DND-41 (cell line): ENCODE measurements at regions not wholly inside any gene's neighbourhood (a gene's known extent, or its start where the extent isn't known, plus 50 kb on each side); places are given as distances from the start of the nearest gene placed in this dataset.

Experiments used
- ATAC-seq: fragments of 200-7000 bp; cut with Tn5 transposase; 3 replicates; pipeline ENCODE4 v1.9.1; 2021; ENCODE audit warnings: low read depth; ENCODE audit not compliant: insufficient read depth
- DNase-seq: peaks from one replicate; pipeline ENCODE4 v3.0.0-alpha.2; 2020
- H2AFZ ChIP-seq: 2 replicates; pipeline ENCODE4 v1.6.0; 2012; ENCODE audit warnings: low read depth, low read length
- H3K27ac ChIP-seq: 2 replicates; pipeline ENCODE4 v1.5.1; 2012; ENCODE audit warnings: low read length, inconsistent platforms
- H3K27me3 ChIP-seq: fragments of 200-600 bp; sonication (generic); 2 replicates; pipeline ENCODE4 v1.6.0; 2012; ENCODE audit warnings: low read length, mild to moderate bottlenecking, inconsistent platforms; ENCODE audit not compliant: insufficient read depth, poor library complexity
- H3K36me3 ChIP-seq: 2 replicates; pipeline ENCODE4 v1.5.1; 2012; ENCODE audit warnings: low read length, inconsistent platforms; ENCODE audit not compliant: insufficient read depth
- H3K4me1 ChIP-seq: 2 replicates; pipeline ENCODE4 v1.5.1; 2012; ENCODE audit warnings: mild to moderate bottlenecking, low read length; ENCODE audit not compliant: insufficient read depth
- H3K4me2 ChIP-seq: 2 replicates; pipeline ENCODE4 v1.6.0; 2012; ENCODE audit warnings: mild to moderate bottlenecking, moderate library complexity, low read length, inconsistent platforms; ENCODE audit not compliant: insufficient read depth
- H3K4me3 ChIP-seq, 2 experiments: fragments of 200-600 bp in 1 of 2; shearing (Covaris generic) in 1 of 2; 2 replicates each; pipeline ENCODE4 v1.5.1; 2012 to 2016; ENCODE audit warnings: inconsistent platforms in 2 of 2, low read length in 2 of 2, mild to moderate bottlenecking in 2 of 2, low read depth in 1 of 2, moderate library complexity in 1 of 2
- H3K79me2 ChIP-seq: 2 replicates; pipeline ENCODE4 v1.6.0; 2012; ENCODE audit warnings: low read length, inconsistent platforms; ENCODE audit not compliant: insufficient read depth
- H3K9ac ChIP-seq: 2 replicates; pipeline ENCODE4 v1.6.0; 2012; ENCODE audit warnings: low read depth, mild to moderate bottlenecking, inconsistent platforms, low read length, moderate library complexity
- H3K9me3 ChIP-seq: 2 replicates; pipeline ENCODE4 v1.5.1; 2012; ENCODE audit warnings: low read length, moderate library complexity, mild to moderate bottlenecking, inconsistent platforms; ENCODE audit not compliant: insufficient read depth, severe bottlenecking
- H4K20me1 ChIP-seq: 2 replicates; pipeline ENCODE4 v1.6.0; 2012; ENCODE audit warnings: low read length; ENCODE audit not compliant: insufficient read depth
- EZH2 ChIP-seq: IDR thresholded peaks from 3 replicates; pipeline ENCODE4 v1.6.1; 2012; ENCODE audit warnings: borderline replicate concordance, low read depth, mild to moderate bottlenecking, moderate library complexity, low read length, inconsistent platforms; ENCODE audit not compliant: severe bottlenecking
- TF ChIP-seq, protein P1 (sequence below): IDR thresholded peaks from 2 replicates; pipeline ENCODE4 v1.5.1; 2012; ENCODE audit warnings: borderline replicate concordance, low read length, moderate library complexity, mild to moderate bottlenecking; ENCODE audit not compliant: poor library complexity, severe bottlenecking; ENCODE audit errors: extremely low read depth

DNA sequence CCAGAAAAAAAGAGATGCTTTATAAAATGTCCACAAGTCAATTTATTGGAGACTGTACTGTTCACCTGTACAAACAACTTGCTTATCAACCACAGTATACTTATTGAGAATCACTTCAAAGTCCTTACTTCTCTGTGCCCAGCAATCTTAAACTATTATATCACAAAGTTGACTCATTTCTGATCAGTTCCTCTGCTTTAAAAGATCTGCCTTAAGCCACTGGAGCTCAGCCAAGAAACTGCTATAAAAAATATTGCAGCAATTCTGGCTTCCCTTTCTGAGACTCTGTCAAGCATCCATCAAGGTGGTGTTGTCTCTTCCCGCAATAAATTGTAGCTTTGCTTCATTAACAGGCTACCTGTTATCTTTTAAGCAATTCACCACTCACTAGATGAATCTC is 375.2 kb upstream of the SPHKAP start:
- Histone ChIP-seq H2AFZ (no peak overlapping the region), H3K4me2 (no peak overlapping the region), H3K27ac (no peak overlapping the region), H3K9me3 (no peaks in the 10 kb centered on the region), H3K4me1 (no peaks in the 10 kb centered on the region), H4K20me1 (no peaks in the 10 kb centered on the region), H3K27me3 (no peaks in the 10 kb centered on the region), H3K36me3 (no peaks in the 10 kb centered on the region), H3K4me3 (no peak overlapping the region), H3K9ac (no peak overlapping the region), H3K79me2 (no peaks in the 10 kb centered on the region)
- ATAC-seq (no peak), DNase-seq (no peak)
- TF ChIP-seq EZH2, result no peak
- TF ChIP-seq, protein P1, sequence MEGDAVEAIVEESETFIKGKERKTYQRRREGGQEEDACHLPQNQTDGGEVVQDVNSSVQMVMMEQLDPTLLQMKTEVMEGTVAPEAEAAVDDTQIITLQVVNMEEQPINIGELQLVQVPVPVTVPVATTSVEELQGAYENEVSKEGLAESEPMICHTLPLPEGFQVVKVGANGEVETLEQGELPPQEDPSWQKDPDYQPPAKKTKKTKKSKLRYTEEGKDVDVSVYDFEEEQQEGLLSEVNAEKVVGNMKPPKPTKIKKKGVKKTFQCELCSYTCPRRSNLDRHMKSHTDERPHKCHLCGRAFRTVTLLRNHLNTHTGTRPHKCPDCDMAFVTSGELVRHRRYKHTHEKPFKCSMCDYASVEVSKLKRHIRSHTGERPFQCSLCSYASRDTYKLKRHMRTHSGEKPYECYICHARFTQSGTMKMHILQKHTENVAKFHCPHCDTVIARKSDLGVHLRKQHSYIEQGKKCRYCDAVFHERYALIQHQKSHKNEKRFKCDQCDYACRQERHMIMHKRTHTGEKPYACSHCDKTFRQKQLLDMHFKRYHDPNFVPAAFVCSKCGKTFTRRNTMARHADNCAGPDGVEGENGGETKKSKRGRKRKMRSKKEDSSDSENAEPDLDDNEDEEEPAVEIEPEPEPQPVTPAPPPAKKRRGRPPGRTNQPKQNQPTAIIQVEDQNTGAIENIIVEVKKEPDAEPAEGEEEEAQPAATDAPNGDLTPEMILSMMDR, result no peak

DNA sequence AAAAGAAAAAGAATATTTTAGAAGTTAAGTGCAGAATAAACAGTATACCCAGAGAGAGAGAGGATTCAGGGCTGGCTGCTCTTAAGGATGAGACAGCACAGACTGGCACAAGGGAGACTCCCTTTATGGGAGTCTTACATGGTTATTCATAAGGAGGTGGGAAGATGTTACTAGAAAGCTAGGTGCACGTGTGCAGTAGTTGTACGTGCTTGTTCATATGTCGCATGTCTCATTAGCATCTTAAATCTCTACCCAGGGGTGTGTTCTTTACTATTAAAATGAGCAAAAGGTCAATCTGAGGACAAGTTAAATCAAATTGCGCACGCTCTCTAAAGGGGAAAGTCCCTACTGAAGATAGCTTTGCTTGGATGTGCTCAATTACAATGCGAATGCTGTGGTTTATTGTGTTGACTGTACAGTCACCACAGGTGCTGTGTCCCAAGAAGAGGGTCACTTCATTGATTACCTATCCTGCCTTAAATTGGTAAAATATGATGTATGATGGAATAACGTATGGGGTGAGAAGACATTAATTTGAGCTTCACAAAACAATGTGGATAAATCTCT is 368.0 kb upstream of the SPHKAP start:
- H3K9ac ChIP-seq, result no peak overlapping the region
- H3K4me1 ChIP-seq, result no peaks in the 10 kb centered on the region
- H3K9me3 ChIP-seq, result no peaks in the 10 kb centered on the region
- H2AFZ ChIP-seq, result no peak overlapping the region
- H3K36me3 ChIP-seq, result no peaks in the 10 kb centered on the region
- H3K27me3 ChIP-seq, result no peaks in the 10 kb centered on the region
- DNase-seq (no peak), ATAC-seq (no peak)
- no peaks in the 10 kb centered on the region for H3K79me2 ChIP-seq
- H3K4me3 ChIP-seq, result no peak overlapping the region
- H3K4me2 ChIP-seq, result no peak overlapping the region
- H3K27ac ChIP-seq, result no peak overlapping the region
- H4K20me1 ChIP-seq, result no peaks in the 10 kb centered on the region
- TF ChIP-seq, protein P1, result no peak

DNA sequence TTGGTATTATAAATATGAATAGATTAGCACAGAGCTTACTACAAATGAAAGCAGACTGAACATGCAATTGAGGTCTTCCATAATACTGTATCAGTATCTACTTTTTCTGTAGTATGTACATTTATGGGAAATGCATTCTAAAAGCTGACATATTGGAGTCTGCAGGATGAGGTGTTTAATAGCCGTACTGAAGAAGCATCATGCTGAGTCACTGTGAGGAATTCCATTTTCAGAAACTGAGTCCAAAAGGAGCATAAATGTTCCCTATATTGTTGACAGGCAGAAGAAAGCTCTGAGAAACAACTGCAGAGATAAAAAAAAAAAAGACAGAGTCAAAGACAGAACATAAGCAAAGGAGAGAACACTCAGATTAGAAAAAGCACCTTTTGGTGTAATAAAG is 366.7 kb upstream of the SPHKAP start:
- ATAC-seq (no peak), DNase-seq (no peak)
- H2AFZ ChIP-seq, result no peak overlapping the region
- no peaks in the 10 kb centered on the region for H3K9me3 ChIP-seq
- no peaks in the 10 kb centered on the region for H3K27me3 ChIP-seq
- H3K36me3 ChIP-seq, result no peaks in the 10 kb centered on the region
- TF ChIP-seq, protein P1, result no peak
- TF ChIP-seq EZH2, result no peak
- no peaks in the 10 kb centered on the region for H4K20me1 ChIP-seq
- no peak overlapping the region for H3K4me2 ChIP-seq
- no peaks in the 10 kb centered on the region for H3K4me1 ChIP-seq
- H3K4me3 ChIP-seq, result no peak overlapping the region
- no peak overlapping the region for H3K9ac ChIP-seq
- H3K79me2 ChIP-seq, result no peaks in the 10 kb centered on the region
- no peak overlapping the region for H3K27ac ChIP-seq

DNA sequence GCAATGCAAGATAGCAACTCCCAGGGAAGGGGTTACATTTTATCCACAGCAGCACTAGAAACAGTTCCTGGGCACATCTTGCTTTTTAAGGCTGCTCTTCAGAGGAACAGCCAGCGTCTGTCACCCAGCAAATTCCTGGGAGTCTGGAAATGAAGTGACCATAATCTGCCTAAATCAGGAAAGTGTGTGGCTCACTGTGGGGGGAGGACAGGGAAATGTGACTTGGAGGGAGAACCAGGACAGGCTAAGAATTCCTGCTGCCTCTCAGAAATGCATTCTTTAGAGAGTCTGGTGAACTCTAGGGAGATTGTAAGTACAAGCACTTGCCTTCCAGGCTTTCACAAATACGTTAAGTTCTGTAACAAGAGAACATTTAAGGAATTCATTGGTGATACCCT is 364.3 kb upstream of the SPHKAP start:
- no peaks in the 10 kb centered on the region for H3K36me3 ChIP-seq
- DNase-seq (no peak), ATAC-seq (no peak)
- no peaks in the 10 kb centered on the region for H3K4me1 ChIP-seq
- no peaks in the 10 kb centered on the region for H4K20me1 ChIP-seq
- no peaks in the 10 kb centered on the region for H3K79me2 ChIP-seq
- no peak overlapping the region for H3K9ac ChIP-seq
- no peak overlapping the region for H3K4me2 ChIP-seq
- H3K4me3 ChIP-seq, result no peak overlapping the region
- H2AFZ ChIP-seq, result no peak overlapping the region
- no peak for TF ChIP-seq EZH2
- TF ChIP-seq, protein P1, result no peak
- no peak overlapping the region for H3K27ac ChIP-seq
- H3K9me3 ChIP-seq, result no peaks in the 10 kb centered on the region
- no peaks in the 10 kb centered on the region for H3K27me3 ChIP-seq
